ENCODE measurements at regions not wholly inside any gene's neighbourhood (a gene's known extent, or its start where the extent isn't known, plus 50 kb on each side); places are given as distances from the start of the nearest gene placed in this dataset.

DNA sequence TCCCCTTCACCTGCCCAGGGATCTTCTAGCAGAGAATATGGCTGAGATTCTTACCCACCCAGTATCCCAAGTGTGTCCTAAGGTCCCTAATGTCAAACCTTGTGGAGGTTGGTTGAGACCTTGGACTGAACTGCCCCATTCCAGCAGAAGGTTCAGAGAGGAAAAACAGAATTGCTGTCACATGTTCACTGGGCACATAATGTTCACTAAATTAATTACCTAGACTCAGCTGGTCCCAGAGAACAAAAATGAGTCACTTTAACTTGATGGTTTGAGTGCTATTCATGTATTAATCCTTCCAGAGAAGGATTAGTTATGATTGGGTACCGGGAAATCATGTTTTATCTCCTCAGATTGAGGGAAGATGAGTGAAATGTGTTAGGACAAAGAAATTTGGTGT, 171.3 kb upstream of the GADL1 start:
- Histone ChIP-seq H3K36me3 (no peaks in the 10 kb centered on the region), H3K9me3 (no peaks in the 10 kb centered on the region), H3K27ac (no peak overlapping the region), H3K4me1 (no peaks in the 10 kb centered on the region), H3K27me3 (no peaks in the 10 kb centered on the region), H3K4me3 (no peak overlapping the region)
- no peak for DNase-seq
- no peak for TF ChIP-seq POLR2A (IDR thresholded peaks at IDR 0.05)
- TF ChIP-seq, protein P1, sequence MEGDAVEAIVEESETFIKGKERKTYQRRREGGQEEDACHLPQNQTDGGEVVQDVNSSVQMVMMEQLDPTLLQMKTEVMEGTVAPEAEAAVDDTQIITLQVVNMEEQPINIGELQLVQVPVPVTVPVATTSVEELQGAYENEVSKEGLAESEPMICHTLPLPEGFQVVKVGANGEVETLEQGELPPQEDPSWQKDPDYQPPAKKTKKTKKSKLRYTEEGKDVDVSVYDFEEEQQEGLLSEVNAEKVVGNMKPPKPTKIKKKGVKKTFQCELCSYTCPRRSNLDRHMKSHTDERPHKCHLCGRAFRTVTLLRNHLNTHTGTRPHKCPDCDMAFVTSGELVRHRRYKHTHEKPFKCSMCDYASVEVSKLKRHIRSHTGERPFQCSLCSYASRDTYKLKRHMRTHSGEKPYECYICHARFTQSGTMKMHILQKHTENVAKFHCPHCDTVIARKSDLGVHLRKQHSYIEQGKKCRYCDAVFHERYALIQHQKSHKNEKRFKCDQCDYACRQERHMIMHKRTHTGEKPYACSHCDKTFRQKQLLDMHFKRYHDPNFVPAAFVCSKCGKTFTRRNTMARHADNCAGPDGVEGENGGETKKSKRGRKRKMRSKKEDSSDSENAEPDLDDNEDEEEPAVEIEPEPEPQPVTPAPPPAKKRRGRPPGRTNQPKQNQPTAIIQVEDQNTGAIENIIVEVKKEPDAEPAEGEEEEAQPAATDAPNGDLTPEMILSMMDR (IDR thresholded peaks at IDR 0.05), result no peak

- DNase-seq, result no peak
- H3K4me3 ChIP-seq, result no peak overlapping the region
- no peak overlapping the region for H3K27ac ChIP-seq
- no peaks in the 10 kb centered on the region for H3K4me1 ChIP-seq
- H3K36me3 ChIP-seq, result no peaks in the 10 kb centered on the region
- no peaks in the 10 kb centered on the region for H3K9me3 ChIP-seq
- no peaks in the 10 kb centered on the region for H3K27me3 ChIP-seq
- no peak for TF ChIP-seq POLR2A (IDR thresholded peaks at IDR 0.05)
- TF ChIP-seq, protein P1 (IDR thresholded peaks at IDR 0.05), result no peak
Measured at GRCh38 chr3:31067004-31067403, 172.5 kb upstream of the GADL1 start.

GRCh38 chr3:31075471-31075870, 181.0 kb upstream of the GADL1 start:
- TF ChIP-seq, protein P1 (IDR thresholded peaks at IDR 0.05), result no peak
- TF ChIP-seq POLR2A (IDR thresholded peaks at IDR 0.05), result no peak
- Histone ChIP-seq H3K27ac (no peak overlapping the region), H3K36me3 (no peaks in the 10 kb centered on the region), H3K9me3 (no peaks in the 10 kb centered on the region), H3K4me1 (no peaks in the 10 kb centered on the region), H3K27me3 (no peaks in the 10 kb centered on the region), H3K4me3 (no peak overlapping the region)
- no peak for DNase-seq

DNA sequence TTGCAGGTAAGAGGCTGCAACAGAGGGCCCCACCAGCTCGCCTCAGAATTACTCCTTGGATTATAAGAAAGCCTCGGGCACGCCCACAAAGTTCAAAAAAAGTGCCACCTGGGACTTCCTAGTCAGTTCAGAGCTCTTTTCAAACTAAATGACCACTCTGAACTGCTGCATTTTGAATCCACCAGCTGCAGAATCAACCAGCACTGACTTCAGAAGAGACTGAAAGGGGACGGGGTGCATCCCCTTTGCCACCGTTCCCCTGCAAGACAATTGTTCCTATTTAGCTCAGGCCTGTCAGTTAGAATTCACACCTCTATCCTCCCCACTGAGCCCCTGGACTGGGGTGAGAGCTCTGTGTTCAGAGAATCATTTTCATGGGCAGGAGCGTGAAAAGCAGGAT, 181.4 kb upstream of the GADL1 start:
- Histone ChIP-seq H3K27ac (no peak overlapping the region), H3K9me3 (no peaks in the 10 kb centered on the region), H3K36me3 (no peaks in the 10 kb centered on the region), H3K4me1 (no peaks in the 10 kb centered on the region), H3K27me3 (no peaks in the 10 kb centered on the region), H3K4me3 (no peak overlapping the region)
- no peak for DNase-seq
- no peak for TF ChIP-seq POLR2A (IDR thresholded peaks at IDR 0.05)
- TF ChIP-seq, protein P1 (IDR thresholded peaks at IDR 0.05), result no peak

- TF ChIP-seq, protein P1 (IDR thresholded peaks at IDR 0.05), result no peak
- no peak for TF ChIP-seq POLR2A (IDR thresholded peaks at IDR 0.05)
- H3K36me3 ChIP-seq, result no peaks in the 10 kb centered on the region
- H3K9me3 ChIP-seq, result no peaks in the 10 kb centered on the region
- DNase-seq, result no peak
- H3K4me3 ChIP-seq, result no peak overlapping the region
- no peak overlapping the region for H3K27ac ChIP-seq
- no peaks in the 10 kb centered on the region for H3K4me1 ChIP-seq
- no peaks in the 10 kb centered on the region for H3K27me3 ChIP-seq
Measured at GRCh38 chr3:31077021-31077601, 182.7 kb upstream of the GADL1 start.

DNA sequence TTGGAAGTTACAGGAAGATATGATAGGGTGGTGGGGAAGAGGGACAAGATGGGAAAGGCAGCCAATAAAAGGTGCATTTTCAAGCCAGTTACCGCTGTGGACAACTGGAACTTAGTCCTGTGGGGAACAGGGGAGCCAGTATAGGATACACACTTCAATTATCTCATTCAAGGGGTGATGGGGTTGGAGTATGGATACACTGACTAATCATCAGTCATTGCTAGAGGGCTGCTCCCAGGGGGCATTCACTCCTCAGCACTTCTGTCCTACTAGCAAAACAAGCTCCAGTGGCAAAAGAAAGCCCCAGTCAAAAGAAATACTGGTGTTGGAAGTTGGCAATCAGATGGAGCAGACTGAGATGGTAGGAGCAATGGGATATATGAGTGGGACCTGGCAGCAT, 183.4 kb upstream of the GADL1 start:
- Histone ChIP-seq H3K4me1 (no peaks in the 10 kb centered on the region), H3K27ac (no peak overlapping the region), H3K4me3 (no peak overlapping the region), H3K9me3 (no peaks in the 10 kb centered on the region), H3K27me3 (no peaks in the 10 kb centered on the region), H3K36me3 (no peaks in the 10 kb centered on the region)
- TF ChIP-seq, protein P1 (IDR thresholded peaks at IDR 0.05), result no peak
- no peak for TF ChIP-seq POLR2A (IDR thresholded peaks at IDR 0.05)
- no peak for DNase-seq

All from Peyer's patch (tissue), 4 donors.